PC-9 (cell line): ENCODE measurements at regions not wholly inside any gene's neighbourhood (a gene's known extent, or its start where the extent isn't known, plus 50 kb on each side); places are given as distances from the start of the nearest gene placed in this dataset.

Source experiments
- CTCF ChIP-seq: fragments of 200-600 bp; sonication (generic); conservative IDR thresholded peaks from 2 replicates; pipeline ENCODE4 v1.6.1; 2017; ENCODE audit warnings: mixed run types, antibody characterized with exemption, mild to moderate bottlenecking, moderate library complexity
- EZH2 ChIP-seq: fragments of 200-600 bp; sonication (generic); IDR thresholded peaks from 2 replicates; pipeline ENCODE4 v1.8.0; 2017; ENCODE audit warnings: antibody characterized with exemption, low read depth

GRCh38 chr16:87186876-87187533 is 130.2 kb downstream of the C16orf95 start:
- TF ChIP-seq CTCF (no peak), EZH2 (no peak)
